MCF 10A (cell line): ENCODE measurements at regions not wholly inside any gene's neighbourhood (a gene's known extent, or its start where the extent isn't known, plus 50 kb on each side); places are given as distances from the start of the nearest gene placed in this dataset.

Source experiments
- BruUV-seq: library from RNA; stranded (reverse); fragments of 400-500 nt; replicated peaks from 2 replicates; lab custom pipeline; 2021; lab: Mats Ljungman, UMichigan
- CTCF ChIA-PET: fragments of 300-600 bp; sonication (Branson Sonifier 250); formaldehyde crosslinking; extraction: SDS; loops from one replicate; lab custom pipeline; 2021; ENCODE audit warnings: antibody characterized with exemption, inconsistent platforms; lab: Yijun Ruan, JAX
- POLR2A ChIA-PET: fragments of 300-600, 350-650 bp; sonication (Branson Sonifier 250); formaldehyde crosslinking; extraction: SDS; loops from one replicate; lab custom pipeline; 2020; ENCODE audit warnings: antibody characterized with exemption, inconsistent platforms; lab: Yijun Ruan, JAX
- DNase-seq: peaks from one replicate; pipeline ENCODE4 v3.0.0-alpha.2; 2018; ENCODE audit not compliant: unreplicated experiment
- H3K27ac Mint-ChIP-seq: one replicate; pipeline ENCODE4 v1.8.0; 2022; ENCODE audit warnings: mild to moderate bottlenecking, low read depth, mixed read lengths; ENCODE audit not compliant: unreplicated experiment
- H3K27me3 Mint-ChIP-seq: one replicate; pipeline ENCODE4 v1.8.0; 2022; ENCODE audit warnings: mixed read lengths; ENCODE audit not compliant: insufficient read depth, unreplicated experiment
- H3K36me3 Mint-ChIP-seq: one replicate; pipeline ENCODE4 v1.8.0; 2022; ENCODE audit warnings: mild to moderate bottlenecking, moderate library complexity, mixed read lengths; ENCODE audit not compliant: insufficient read depth, unreplicated experiment
- H3K4me1 Mint-ChIP-seq: one replicate; pipeline ENCODE4 v1.8.0; 2022; ENCODE audit warnings: mixed read lengths; ENCODE audit not compliant: insufficient read depth, unreplicated experiment
- H3K4me3 Mint-ChIP-seq: one replicate; pipeline ENCODE4 v1.8.0; 2022; ENCODE audit warnings: mild to moderate bottlenecking, moderate library complexity, mixed read lengths; ENCODE audit not compliant: unreplicated experiment
- H3K9me3 Mint-ChIP-seq: one replicate; pipeline ENCODE4 v1.8.0; 2022; ENCODE audit warnings: mixed read lengths; ENCODE audit not compliant: unreplicated experiment
- intact Hi-C: fragments of 100-400 bp; cut with micrococcal nuclease; formaldehyde crosslinking; loops from 2 replicates; pipeline ENCODE4 v1.14.1; 2022
- TF ChIP-seq, protein P1 (sequence below): fragments of 200-600 bp; IDR thresholded peaks from one replicate; pipeline ENCODE4 v1.8.0; 2022; ENCODE audit warnings: antibody characterized with exemption, mild to moderate bottlenecking; ENCODE audit not compliant: unreplicated experiment

DNA sequence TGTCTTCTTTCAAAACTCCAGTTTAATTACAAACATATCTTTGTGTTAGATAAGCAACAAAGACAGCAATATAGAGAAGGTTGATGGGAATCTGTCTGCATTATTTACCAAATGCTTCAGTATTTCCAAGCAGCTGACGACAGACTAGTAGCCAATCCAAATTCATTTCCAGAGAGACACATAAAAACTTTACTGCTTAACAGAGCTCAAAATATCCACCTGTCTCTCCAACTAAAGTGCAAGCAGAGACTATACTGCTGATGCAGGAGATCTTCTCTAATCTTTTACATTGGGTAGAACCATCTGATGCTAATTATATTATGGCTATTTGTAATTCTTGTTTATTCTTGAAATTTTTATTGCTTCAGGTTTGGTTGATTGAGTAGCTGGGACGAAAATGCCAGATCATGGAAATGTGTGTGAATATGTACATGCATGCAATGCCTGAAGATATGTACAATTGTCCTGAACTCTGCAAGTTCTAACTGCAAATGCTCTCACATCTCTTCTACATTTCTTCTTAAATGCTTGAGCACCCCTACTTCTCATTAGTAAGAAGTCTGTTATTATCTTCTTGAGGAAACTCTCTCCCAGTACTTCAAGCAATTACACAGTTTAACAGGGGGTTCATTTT is 200.0 kb downstream of the PDHA2 start:
- BruUV-seq, result no TSS peak
- no peaks in the 10 kb centered on the region for H3K27me3 Mint-ChIP-seq
- H3K27ac Mint-ChIP-seq, result no peak overlapping the region
- CTCF ChIA-PET, result interaction anchor here (0.6 to 1.3 kb wide), 2 partner anchors 489 to 1947 kb away, joined by 3 read pairs; no protein-coding TSS in a partner anchor
- H3K36me3 Mint-ChIP-seq, result no peaks in the 10 kb centered on the region
- no peaks in the 10 kb centered on the region for H3K4me1 Mint-ChIP-seq
- TF ChIP-seq, protein P1, sequence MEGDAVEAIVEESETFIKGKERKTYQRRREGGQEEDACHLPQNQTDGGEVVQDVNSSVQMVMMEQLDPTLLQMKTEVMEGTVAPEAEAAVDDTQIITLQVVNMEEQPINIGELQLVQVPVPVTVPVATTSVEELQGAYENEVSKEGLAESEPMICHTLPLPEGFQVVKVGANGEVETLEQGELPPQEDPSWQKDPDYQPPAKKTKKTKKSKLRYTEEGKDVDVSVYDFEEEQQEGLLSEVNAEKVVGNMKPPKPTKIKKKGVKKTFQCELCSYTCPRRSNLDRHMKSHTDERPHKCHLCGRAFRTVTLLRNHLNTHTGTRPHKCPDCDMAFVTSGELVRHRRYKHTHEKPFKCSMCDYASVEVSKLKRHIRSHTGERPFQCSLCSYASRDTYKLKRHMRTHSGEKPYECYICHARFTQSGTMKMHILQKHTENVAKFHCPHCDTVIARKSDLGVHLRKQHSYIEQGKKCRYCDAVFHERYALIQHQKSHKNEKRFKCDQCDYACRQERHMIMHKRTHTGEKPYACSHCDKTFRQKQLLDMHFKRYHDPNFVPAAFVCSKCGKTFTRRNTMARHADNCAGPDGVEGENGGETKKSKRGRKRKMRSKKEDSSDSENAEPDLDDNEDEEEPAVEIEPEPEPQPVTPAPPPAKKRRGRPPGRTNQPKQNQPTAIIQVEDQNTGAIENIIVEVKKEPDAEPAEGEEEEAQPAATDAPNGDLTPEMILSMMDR, result no peak
- no peak overlapping the region for H3K4me3 Mint-ChIP-seq
- H3K9me3 Mint-ChIP-seq, result no peaks in the 10 kb centered on the region
- intact Hi-C loops, result loop anchor here (5.0 kb wide), 1 partner anchor 528 kb away; no protein-coding TSS in a partner anchor
- POLR2A ChIA-PET, result interaction anchor here (0.6 kb wide), 1 partner anchor 308 kb away, joined by 3 read pairs; no protein-coding TSS in a partner anchor
- no peak for DNase-seq

DNA sequence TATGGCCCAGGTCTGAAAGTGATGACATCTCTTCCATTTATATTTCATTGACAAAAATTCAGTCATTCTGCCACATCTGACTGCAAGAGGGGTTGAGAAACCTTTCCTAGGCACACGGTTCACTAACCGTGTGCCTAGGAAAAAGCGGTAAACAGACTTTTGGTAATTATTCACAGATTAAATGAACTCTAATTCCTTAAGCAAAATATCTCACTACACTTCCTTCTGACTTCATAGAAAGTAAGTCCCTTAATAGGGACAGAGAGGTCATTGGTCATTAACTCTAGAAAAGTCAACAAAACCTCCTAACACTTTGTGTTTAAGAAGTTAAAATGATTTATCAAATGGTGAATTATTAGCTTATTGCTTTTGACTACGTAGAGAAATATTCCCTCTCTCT is 205.1 kb downstream of the PDHA2 start:
- intact Hi-C loops, result no loop called here
- ChIA-PET POLR2A (no interaction called here), CTCF (no interaction called here)
- Mint-ChIP-seq H3K4me1 (no peaks in the 10 kb centered on the region), H3K9me3 (no peaks in the 10 kb centered on the region), H3K27ac (no peak overlapping the region), H3K36me3 (no peaks in the 10 kb centered on the region), H3K27me3 (no peaks in the 10 kb centered on the region), H3K4me3 (no peak overlapping the region)
- no TSS peak for BruUV-seq
- TF ChIP-seq, protein P1, result no peak
- DNase-seq, result no peak

- BruUV-seq, result no TSS peak
- H3K4me3 Mint-ChIP-seq, result no peak overlapping the region
- ChIA-PET POLR2A (no interaction called here), CTCF (no interaction called here)
- no peaks in the 10 kb centered on the region for H3K9me3 Mint-ChIP-seq
- H3K27me3 Mint-ChIP-seq, result no peaks in the 10 kb centered on the region
- intact Hi-C loops, result no loop called here
- H3K27ac Mint-ChIP-seq, result no peak overlapping the region
- DNase-seq, result no peak
- TF ChIP-seq, protein P1, result no peak
- H3K4me1 Mint-ChIP-seq, result peaks cover 6% of the 10 kb centered on the region
- no peaks in the 10 kb centered on the region for H3K36me3 Mint-ChIP-seq
These were observed 212.9 kb downstream of the PDHA2 start for GRCh38 chr4:96052827-96053226.

GRCh38 chr4:96056346-96056934 is 216.5 kb downstream of the PDHA2 start:
- Mint-ChIP-seq H3K4me1 (peaks cover 5% of the 10 kb centered on the region), H3K36me3 (no peaks in the 10 kb centered on the region), H3K4me3 (no peak overlapping the region), H3K9me3 (no peaks in the 10 kb centered on the region), H3K27me3 (no peaks in the 10 kb centered on the region), H3K27ac (no peak overlapping the region)
- DNase-seq, result no peak
- ChIA-PET CTCF (interaction anchor here (0.6 kb wide), 1 partner anchor 807 kb away, joined by 3 read pairs; no protein-coding TSS in a partner anchor), POLR2A (no interaction called here)
- no TSS peak for BruUV-seq
- TF ChIP-seq, protein P1, result no peak
- intact Hi-C loops, result no loop called here
